Nephron (organoid): ENCODE measurements at regions not wholly inside any gene's neighbourhood (a gene's known extent, or its start where the extent isn't known, plus 50 kb on each side); places are given as distances from the start of the nearest gene placed in this dataset.
A peak's percentile ranks its signal among the peaks of the same experiment; 100 is the strongest.

Source experiments
- H3K27ac Mint-ChIP-seq, 3 experiments: 2 replicates each; pipeline ENCODE4 v1.8.0; 2020; ENCODE audit warnings: mixed read lengths in 3 of 3, mild to moderate bottlenecking in 2 of 3, moderate library complexity in 1 of 3
- H3K27me3 Mint-ChIP-seq: 2 replicates; pipeline ENCODE4 v1.8.0; 2021; ENCODE audit warnings: low read depth, mild to moderate bottlenecking, moderate library complexity, mixed read lengths
- H3K36me3 Mint-ChIP-seq: 2 replicates; pipeline ENCODE4 v1.8.0; 2020; ENCODE audit warnings: low read depth, mixed read lengths
- H3K4me1 Mint-ChIP-seq: 2 replicates; pipeline ENCODE4 v1.8.0; 2020; ENCODE audit warnings: mixed read lengths
- H3K4me3 Mint-ChIP-seq, 3 experiments: 2 replicates each; pipeline ENCODE4 v1.8.0; 2020; ENCODE audit warnings: mild to moderate bottlenecking in 3 of 3, mixed read lengths in 3 of 3, moderate library complexity in 2 of 3
- H3K9me3 Mint-ChIP-seq: 2 replicates; pipeline ENCODE4 v1.8.0; 2020; ENCODE audit warnings: mixed read lengths
- CTCF ChIP-seq, 3 experiments: fragments of 200-600 bp; sonication (generic); IDR thresholded peaks; one replicate each; pipeline ENCODE4 v1.5.0; 2021; ENCODE audit warnings: antibody characterized with exemption in 3 of 3; ENCODE audit not compliant: unreplicated experiment in 3 of 3

DNA sequence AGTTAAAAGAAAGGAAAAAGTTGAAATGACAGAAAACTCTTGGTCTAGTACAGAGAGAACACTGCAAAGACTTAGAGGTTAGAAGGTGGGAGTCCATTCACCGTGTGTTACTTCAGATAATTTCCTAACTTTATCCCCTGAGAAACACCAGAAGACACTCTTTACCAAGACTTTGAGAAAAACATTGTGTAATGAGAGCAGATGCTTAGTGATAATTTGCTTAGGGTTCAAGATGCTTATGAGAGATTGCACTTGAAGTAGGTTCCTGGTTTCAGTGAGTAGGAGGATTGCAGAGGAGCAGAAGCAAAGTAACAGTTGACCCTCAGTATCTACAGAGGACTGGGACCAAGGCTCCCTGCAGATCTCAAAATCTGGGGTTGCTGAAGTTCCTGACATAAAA lies 594.1 kb downstream of the NR2F2 start:
- H3K4me1 Mint-ChIP-seq, result no peaks in the 10 kb centered on the region
- TF ChIP-seq CTCF (IDR thresholded peaks at IDR 0.05; ENCODE audit: unreplicated experiment in 3 of 3), result no peak
- H3K27ac Mint-ChIP-seq, result no peak overlapping the region
- no peaks in the 10 kb centered on the region for H3K27me3 Mint-ChIP-seq
- H3K4me3 Mint-ChIP-seq, result no peak overlapping the region
- H3K36me3 Mint-ChIP-seq, result no peaks in the 10 kb centered on the region
- peaks cover 6% of the 10 kb centered on the region for H3K9me3 Mint-ChIP-seq

DNA sequence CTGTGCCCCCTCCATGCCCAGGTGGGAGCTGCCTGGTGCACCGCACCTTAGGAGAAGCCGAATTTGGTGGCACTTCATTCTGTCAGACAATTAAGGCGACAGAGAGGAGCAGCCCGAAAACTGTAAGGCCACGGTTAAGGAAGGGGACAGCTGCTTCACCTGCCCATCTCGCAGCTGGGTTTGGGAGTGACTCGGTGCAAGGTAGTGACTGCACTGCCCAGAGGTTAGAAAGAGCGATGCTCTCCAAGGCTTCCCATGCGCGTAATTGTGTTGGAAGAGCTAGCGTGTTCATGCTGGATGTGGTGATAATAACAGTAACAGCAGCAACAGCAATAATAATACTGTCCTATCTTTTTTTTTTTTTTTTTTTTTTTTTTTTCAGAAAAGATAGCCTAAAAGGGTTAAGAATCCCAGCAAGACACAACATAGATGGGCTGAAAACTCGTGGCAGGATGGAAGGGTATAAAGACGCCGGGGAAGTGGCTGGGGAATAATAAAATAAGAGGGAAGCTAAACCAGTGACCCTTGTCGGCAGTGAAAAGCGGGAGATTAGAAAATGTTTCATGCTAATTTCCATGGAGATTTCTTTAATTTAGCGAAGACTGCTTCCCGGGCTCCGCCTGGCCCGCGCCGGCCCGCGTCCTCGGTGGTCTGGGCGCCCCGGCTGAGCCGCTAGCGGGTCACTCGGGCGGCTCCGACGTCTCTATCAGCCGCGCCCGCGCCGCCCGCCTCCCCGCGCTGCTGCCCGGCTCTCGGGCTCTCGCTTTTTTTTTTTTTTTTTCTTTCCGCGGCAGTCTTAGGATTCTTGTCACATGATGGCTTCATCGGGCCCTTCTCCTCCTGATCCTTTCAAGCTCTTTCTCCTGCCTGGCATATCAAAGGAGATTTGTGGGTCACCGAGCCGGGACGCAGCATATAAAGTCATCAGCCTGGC lies 617.1 kb downstream of the NR2F2 start:
- no peaks in the 10 kb centered on the region for H3K36me3 Mint-ChIP-seq
- peak overlapping the region in 1 of 3 experiments; percentile 35 for H3K27ac Mint-ChIP-seq
- peaks cover 11% of the 10 kb centered on the region for H3K4me1 Mint-ChIP-seq
- H3K4me3 Mint-ChIP-seq, result peak overlapping the region; percentile 80 to 85 (median 84)
- TF ChIP-seq CTCF (IDR thresholded peaks at IDR 0.05; ENCODE audit: unreplicated experiment in 3 of 3), result no peak
- peaks cover 75% of the 10 kb centered on the region for H3K27me3 Mint-ChIP-seq
- H3K9me3 Mint-ChIP-seq, result no peaks in the 10 kb centered on the region

GRCh38 chr15:96948981-96949380 lies 618.5 kb downstream of the NR2F2 start:
- peak overlapping the region; percentile 51 to 71 (median 53) for H3K4me3 Mint-ChIP-seq
- no peaks in the 10 kb centered on the region for H3K9me3 Mint-ChIP-seq
- peaks cover 11% of the 10 kb centered on the region for H3K4me1 Mint-ChIP-seq
- H3K27ac Mint-ChIP-seq, result no peak overlapping the region
- no peaks in the 10 kb centered on the region for H3K36me3 Mint-ChIP-seq
- no peak for TF ChIP-seq CTCF (IDR thresholded peaks at IDR 0.05; ENCODE audit: unreplicated experiment in 3 of 3)
- peaks cover 81% of the 10 kb centered on the region for H3K27me3 Mint-ChIP-seq

DNA sequence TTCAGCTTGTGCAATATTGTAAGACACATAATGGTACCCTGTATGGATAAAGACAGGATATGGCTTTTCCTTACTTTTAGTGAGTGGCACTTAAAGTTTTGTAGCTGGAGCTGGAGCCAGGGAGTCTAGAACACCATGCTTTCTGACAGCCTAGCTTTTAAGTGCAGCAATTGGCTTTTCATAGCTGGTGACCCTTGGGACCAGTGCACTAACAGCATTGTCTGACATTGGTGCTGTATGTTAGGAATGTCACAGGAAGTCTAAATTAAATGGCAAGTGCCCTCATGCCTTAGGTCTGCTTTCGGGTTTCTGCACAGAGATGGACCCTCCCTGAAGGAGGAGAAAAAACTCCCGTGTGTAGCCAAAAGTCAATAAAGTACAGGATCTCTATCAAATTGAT lies 628.2 kb downstream of the NR2F2 start:
- TF ChIP-seq CTCF (IDR thresholded peaks at IDR 0.05; ENCODE audit: unreplicated experiment in 3 of 3), result no peak
- Mint-ChIP-seq H3K4me1 (no peaks in the 10 kb centered on the region), H3K27ac (no peak overlapping the region), H3K9me3 (no peaks in the 10 kb centered on the region), H3K4me3 (no peak overlapping the region), H3K27me3 (peaks cover 21% of the 10 kb centered on the region), H3K36me3 (no peaks in the 10 kb centered on the region)

- H3K36me3 Mint-ChIP-seq, result no peaks in the 10 kb centered on the region
- H3K27me3 Mint-ChIP-seq, result peaks cover 21% of the 10 kb centered on the region
- H3K9me3 Mint-ChIP-seq, result no peaks in the 10 kb centered on the region
- no peaks in the 10 kb centered on the region for H3K4me1 Mint-ChIP-seq
- no peak for TF ChIP-seq CTCF (IDR thresholded peaks at IDR 0.05; ENCODE audit: unreplicated experiment in 3 of 3)
- H3K4me3 Mint-ChIP-seq, result no peak overlapping the region
- no peak overlapping the region for H3K27ac Mint-ChIP-seq
Observed at GRCh38 chr15:96959501-96959900, 629.0 kb downstream of the NR2F2 start.
